ENCODE measurements at regions not wholly inside any gene's neighbourhood (a gene's known extent, or its start where the extent isn't known, plus 50 kb on each side); places are given as distances from the start of the nearest gene placed in this dataset.

- no peak for DNase-seq
Measured at GRCh38 chr1:232518349-232518748, 111.6 kb downstream of the SIPA1L2 start.

GRCh38 chr1:232517204-232517603 lies 112.7 kb downstream of the SIPA1L2 start:
- DNase-seq: no peak

- no peak for DNase-seq
Measured at GRCh38 chr1:232515706-232516105, 114.2 kb downstream of the SIPA1L2 start.

- no peak for DNase-seq
Measured at GRCh38 chr1:232512712-232513111, 117.2 kb downstream of the SIPA1L2 start.

GRCh38 chr1:232511172-232511571 lies 118.8 kb downstream of the SIPA1L2 start:
- no peak for DNase-seq

GRCh38 chr1:232510367-232511110 lies 119.4 kb downstream of the SIPA1L2 start:
- DNase-seq: no peak

GRCh38 chr1:232509570-232509969 lies 120.4 kb downstream of the SIPA1L2 start:
- no peak for DNase-seq

GRCh38 chr1:232508130-232508701 lies 121.7 kb downstream of the SIPA1L2 start:
- no peak for DNase-seq

- DNase-seq: no peak
Measured at GRCh38 chr1:232507571-232507970, 122.4 kb downstream of the SIPA1L2 start.

GRCh38 chr1:232505884-232506283 lies 124.0 kb downstream of the SIPA1L2 start:
- DNase-seq: no peak

- no peak for DNase-seq
Measured at GRCh38 chr1:232504651-232505050, 125.3 kb downstream of the SIPA1L2 start.

GRCh38 chr1:232503497-232503896 lies 126.4 kb downstream of the SIPA1L2 start:
- no peak for DNase-seq

- no peak for DNase-seq
Measured at GRCh38 chr1:232501854-232502253, 128.1 kb downstream of the SIPA1L2 start.

- DNase-seq: no peak
Measured at GRCh38 chr1:232499188-232499587, 130.7 kb downstream of the SIPA1L2 start.

GRCh38 chr1:232493869-232494268 lies 136.1 kb downstream of the SIPA1L2 start:
- DNase-seq: no peak

- DNase-seq: no peak
Measured at GRCh38 chr1:232489256-232489655, 140.7 kb downstream of the SIPA1L2 start.

- no peak for DNase-seq
Measured at GRCh38 chr1:232487236-232487635, 142.7 kb downstream of the SIPA1L2 start.

- DNase-seq: no peak
Measured at GRCh38 chr1:232486454-232487207, 143.3 kb downstream of the SIPA1L2 start.

GRCh38 chr1:232486006-232486405 lies 143.9 kb downstream of the SIPA1L2 start:
- no peak for DNase-seq

GRCh38 chr1:232484856-232485255 lies 145.1 kb downstream of the SIPA1L2 start:
- peak; percentile 64 for DNase-seq

GRCh38 chr1:232483826-232484225 lies 146.1 kb downstream of the SIPA1L2 start:
- DNase-seq: no peak

GRCh38 chr1:232481091-232481490 lies 148.8 kb downstream of the SIPA1L2 start:
- no peak for DNase-seq

GRCh38 chr1:232477728-232478127 lies 152.2 kb downstream of the SIPA1L2 start:
- peak; percentile 90 for DNase-seq

- DNase-seq: peak; percentile 26
Measured at GRCh38 chr1:232476538-232476950, 153.4 kb downstream of the SIPA1L2 start.

All from fibroblast of skin of right biceps (primary cell).